A172 (cell line): ENCODE measurements at regions not wholly inside any gene's neighbourhood (a gene's known extent, or its start where the extent isn't known, plus 50 kb on each side); places are given as distances from the start of the nearest gene placed in this dataset.

ENCODE experiments used
- DNase-seq: peaks from one replicate; pipeline ENCODE4 v3.0.0-alpha.2; 2015; ENCODE audit warnings: low spot score

GRCh38 chr14:29278301-29279263 lies 512.0 kb downstream of the FOXG1 start:
- no peak for DNase-seq

GRCh38 chr14:29282169-29282568 lies 515.6 kb downstream of the FOXG1 start:
- no peak for DNase-seq

- DNase-seq = no peak
Measured at GRCh38 chr14:29290441-29290840, 523.9 kb downstream of the FOXG1 start.

GRCh38 chr14:29299372-29299771 lies 532.8 kb downstream of the FOXG1 start:
- no peak for DNase-seq

- no peak for DNase-seq
Measured at GRCh38 chr14:29301571-29301970, 535.0 kb downstream of the FOXG1 start.

- DNase-seq = no peak
Measured at GRCh38 chr14:29310210-29310609, 543.6 kb downstream of the FOXG1 start.

GRCh38 chr14:29310757-29311156 lies 544.2 kb downstream of the FOXG1 start:
- peak; percentile 31 for DNase-seq

GRCh38 chr14:29311983-29312382 lies 545.4 kb downstream of the FOXG1 start:
- DNase-seq = no peak

GRCh38 chr14:29316936-29317335 lies 550.3 kb downstream of the FOXG1 start:
- DNase-seq = no peak

- no peak for DNase-seq
Measured at GRCh38 chr14:29317423-29317822, 550.8 kb downstream of the FOXG1 start.

GRCh38 chr14:29320286-29320685 lies 553.7 kb downstream of the FOXG1 start:
- DNase-seq = peak; percentile 26

- DNase-seq = peak; percentile 21
Measured at GRCh38 chr14:29321646-29322045, 555.1 kb downstream of the FOXG1 start.

GRCh38 chr14:29339494-29340172 lies 573.0 kb downstream of the FOXG1 start:
- peak; percentile 26 for DNase-seq

GRCh38 chr14:29348504-29348903 lies 579.1 kb downstream of the PRKD1 start:
- DNase-seq = no peak

- no peak for DNase-seq
Measured at GRCh38 chr14:29350496-29350895, 577.2 kb downstream of the PRKD1 start.

GRCh38 chr14:29351996-29352705 lies 575.5 kb downstream of the PRKD1 start:
- DNase-seq = no peak

- DNase-seq = no peak
Measured at GRCh38 chr14:29352706-29353080, 575.0 kb downstream of the PRKD1 start.

GRCh38 chr14:29353513-29353912 lies 574.1 kb downstream of the PRKD1 start:
- DNase-seq = no peak

- DNase-seq = no peak
Measured at GRCh38 chr14:29354486-29354885, 573.2 kb downstream of the PRKD1 start.

- no peak for DNase-seq
Measured at GRCh38 chr14:29355331-29355730, 572.3 kb downstream of the PRKD1 start.

GRCh38 chr14:29355846-29356245 lies 571.8 kb downstream of the PRKD1 start:
- DNase-seq = no peak

- no peak for DNase-seq
Measured at GRCh38 chr14:29360656-29361055, 567.0 kb downstream of the PRKD1 start.
